NAMALWA (cell line): ENCODE measurements at regions not wholly inside any gene's neighbourhood (a gene's known extent, or its start where the extent isn't known, plus 50 kb on each side); places are given as distances from the start of the nearest gene placed in this dataset.
A peak's percentile ranks its signal among the peaks of the same experiment; 100 is the strongest.

Source experiments
- DNase-seq: peaks from one replicate; pipeline ENCODE4 v3.0.0-alpha.2; 2015; ENCODE audit warnings: low spot score

DNA sequence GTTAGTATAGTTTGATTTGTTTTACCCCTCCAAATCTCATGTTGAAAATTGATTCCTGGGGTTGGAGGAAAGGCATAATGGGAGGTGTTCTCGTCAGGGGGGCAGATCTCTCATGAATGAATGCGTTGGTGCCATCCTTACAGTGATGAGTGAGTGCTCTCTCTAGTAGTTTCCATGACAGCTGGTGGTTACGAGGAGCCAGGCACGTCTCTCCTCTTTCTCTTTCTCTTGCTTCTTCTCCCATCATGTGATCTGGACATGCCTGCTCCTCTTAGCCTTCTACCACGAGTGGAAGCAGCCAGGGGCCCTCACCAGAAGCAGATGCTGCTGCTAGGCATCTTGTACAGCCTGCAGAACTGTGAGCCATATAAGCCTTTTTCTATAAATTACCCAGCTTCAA is 454.1 kb downstream of the EFNA5 start:
- no peak for DNase-seq

DNA sequence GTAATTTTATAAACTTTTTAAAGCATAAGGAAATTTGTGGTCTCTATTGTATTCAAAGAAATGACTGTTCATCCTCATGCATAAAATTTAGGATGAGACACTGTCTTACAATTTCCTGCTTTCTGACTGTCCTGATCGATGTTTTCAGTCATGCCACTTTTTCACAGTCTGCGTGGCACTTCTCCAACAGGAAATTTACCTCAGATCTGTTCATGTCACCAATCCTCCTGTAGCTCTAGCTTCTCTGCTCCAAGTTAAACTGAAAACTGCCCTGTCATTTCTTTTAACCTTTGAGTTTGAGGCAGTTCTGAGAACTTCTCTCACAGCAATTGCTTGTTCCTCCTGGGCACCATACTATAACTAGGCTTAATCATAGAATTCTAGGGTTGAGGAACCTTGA is 455.1 kb downstream of the EFNA5 start:
- no peak for DNase-seq

DNA sequence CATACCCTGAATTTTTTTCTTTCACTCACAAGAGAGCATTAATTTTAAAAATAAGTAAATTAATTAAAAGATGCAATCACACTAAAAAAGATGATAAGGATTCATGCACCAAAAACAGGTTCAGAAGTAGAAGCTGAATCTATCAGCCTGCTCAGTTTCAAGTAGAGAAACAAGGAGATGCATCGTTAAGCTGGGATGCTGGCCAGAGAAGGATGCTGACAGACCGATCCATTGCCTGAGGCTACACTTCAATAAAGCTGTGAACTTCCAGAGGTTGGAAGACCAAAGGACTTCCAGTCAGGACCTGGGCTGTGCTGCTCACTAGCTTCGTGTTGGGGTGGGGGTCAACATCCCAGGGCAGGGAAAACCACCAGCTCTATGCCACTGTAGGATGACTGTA is 457.7 kb downstream of the EFNA5 start:
- no peak for DNase-seq

DNA sequence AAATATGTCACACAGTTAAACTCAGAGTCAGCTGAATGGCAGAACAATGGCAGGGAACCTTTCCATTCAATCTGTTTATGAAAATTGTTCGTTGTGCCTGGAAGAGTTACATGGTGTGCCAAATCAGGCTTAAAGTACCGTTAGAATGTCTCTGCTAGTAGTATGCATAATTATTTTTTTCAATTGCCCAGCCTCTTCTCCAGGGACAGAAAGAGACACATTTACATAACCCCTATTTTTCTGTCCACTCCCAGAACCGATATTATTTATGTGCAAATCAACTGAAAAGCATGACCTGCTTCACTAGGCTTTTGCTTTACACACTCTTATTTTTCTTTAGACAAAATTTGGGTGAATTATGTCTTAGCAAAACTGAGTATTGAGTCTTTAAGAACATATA is 459.1 kb downstream of the EFNA5 start:
- DNase-seq, result no peak

DNA sequence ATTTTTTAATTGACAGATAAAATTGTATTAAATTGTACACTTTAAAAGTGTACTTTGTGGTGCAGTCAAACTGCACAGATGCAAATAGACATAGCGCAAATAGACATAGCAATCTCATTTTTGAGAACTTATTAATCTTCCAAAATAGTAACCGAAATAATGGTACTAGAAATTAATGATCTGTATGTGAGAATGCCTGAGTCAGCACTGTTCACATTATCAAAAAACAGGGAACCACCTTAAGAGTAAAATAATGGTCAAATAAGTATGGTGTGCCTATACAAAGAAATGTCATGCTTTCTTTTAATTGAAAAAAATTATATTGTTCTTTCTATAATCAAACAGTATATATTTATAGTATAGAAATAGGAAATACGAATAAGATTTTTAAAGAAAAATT is 461.9 kb downstream of the EFNA5 start:
- DNase-seq, result no peak

DNA sequence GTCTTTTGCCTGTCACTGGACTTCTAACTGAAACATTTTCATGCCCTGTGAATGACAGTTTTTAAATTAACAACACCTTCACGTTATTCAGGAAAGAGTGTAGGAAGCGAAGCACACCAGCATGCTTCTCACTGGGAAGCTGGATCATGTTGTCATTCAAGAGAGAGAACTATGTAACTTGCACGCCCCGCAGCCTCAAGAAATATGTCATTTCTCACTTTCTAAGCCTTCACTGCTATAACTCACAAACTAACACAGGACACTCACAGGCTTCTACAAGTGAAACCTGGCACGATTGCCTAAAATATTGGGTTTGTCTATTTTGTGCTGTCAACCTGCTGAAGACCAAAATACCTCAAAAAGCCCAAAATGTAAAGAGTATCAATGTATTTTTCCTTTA is 466.3 kb downstream of the EFNA5 start:
- DNase-seq, result no peak

DNA sequence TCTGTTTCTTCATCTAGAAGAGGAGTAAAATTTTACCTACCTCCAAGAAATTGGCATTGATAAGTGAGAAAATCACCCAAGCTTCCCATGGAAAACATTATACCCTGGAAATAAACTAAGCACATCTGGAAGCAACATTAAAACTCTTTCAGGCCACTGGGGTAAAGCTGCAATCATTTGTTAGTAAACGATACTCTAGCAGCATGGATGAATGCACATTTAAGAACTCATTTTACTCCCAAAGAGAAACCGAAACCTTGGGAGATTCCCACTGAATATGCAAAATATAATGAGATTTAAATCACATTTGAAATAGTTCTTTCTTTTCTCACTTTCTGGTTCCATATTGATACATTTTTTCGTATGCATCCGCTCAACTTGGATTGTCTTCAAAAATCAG is 467.5 kb downstream of the EFNA5 start:
- no peak for DNase-seq

DNA sequence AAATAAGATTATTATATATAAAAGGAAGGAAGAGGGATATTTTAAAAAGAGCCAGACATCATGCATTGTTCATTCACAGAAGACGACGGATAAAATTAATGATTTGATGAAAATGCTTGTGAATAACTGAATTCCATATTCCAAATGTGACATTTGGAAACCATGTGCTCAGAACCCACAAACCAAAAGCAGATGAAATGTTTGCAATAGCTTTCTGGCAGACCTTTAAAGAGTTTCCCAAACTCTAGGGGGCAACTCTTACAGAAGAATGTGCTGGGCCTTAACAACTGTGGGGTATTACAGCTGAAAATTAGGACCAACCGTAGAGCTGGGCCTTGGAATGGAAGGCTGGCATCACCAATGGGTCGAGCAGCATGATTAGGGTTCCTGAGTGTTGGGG is 471.0 kb downstream of the EFNA5 start:
- DNase-seq, result no peak

DNA sequence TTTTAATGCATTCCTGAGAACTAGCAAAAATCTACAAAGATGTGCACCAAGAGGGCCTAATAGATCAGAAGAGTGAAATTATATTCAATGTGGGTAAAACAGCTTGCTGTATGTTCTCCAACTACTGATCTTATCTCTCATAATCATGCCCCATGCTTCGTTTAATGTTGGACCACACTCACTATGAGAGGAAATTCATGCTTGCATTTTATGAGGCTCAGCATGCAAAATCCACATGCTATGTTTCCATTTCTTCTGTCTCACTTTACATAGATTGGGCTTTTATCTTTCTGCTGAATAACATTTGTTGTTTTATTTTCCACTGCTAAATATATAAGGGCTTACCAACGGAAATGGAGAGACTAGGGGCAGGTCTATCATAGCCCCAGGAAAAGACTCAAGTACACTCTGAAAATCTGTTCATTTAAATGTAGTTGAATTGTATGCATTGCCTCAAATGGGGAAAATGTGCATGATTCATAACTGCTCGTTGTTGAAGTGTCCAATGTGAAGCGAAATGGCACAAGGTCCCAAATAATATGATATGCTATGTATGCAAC is 474.2 kb downstream of the EFNA5 start:
- no peak for DNase-seq

DNA sequence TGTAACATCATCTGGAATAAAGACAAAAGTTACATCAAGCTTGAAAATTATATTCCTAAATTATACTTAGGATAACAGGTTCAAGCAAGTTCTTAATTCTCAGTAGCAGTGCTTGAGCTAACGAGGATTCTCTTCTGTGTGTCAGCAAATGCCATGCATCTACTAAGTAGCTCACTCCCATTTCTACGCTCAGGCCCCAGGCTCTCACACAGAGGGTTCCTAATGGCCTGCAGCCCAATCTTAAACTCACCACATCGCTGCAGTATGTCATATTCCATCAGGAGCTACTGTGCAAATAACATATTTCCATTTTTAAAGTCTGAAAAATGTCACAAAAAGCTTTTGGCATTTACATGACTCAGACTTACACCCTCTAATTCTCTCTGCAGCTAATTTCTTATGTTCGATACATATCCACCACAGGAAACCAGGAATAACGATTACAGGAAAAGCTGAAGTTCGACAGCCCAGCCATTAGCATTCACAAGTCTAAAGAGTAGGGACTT is 474.8 kb downstream of the EFNA5 start:
- DNase-seq, result no peak

DNA sequence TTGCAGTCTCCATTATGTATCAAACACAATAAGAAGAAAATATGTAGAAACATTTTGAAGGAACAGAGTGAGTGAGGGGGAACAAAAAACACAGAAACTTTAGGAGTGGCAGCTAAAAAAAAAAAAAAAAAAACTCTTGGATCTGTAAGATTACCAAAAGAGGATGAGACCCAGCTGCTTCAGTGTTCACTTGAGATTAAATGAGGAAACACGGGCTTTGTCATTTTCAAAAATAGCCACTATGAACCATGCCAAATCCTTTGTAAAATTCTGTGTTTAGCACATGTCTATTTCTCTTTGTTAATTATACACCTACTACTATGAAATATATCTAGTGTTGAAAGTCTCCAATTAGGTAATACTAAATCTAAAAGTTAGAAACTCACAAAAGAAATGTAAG is 485.9 kb downstream of the EFNA5 start:
- no peak for DNase-seq

DNA sequence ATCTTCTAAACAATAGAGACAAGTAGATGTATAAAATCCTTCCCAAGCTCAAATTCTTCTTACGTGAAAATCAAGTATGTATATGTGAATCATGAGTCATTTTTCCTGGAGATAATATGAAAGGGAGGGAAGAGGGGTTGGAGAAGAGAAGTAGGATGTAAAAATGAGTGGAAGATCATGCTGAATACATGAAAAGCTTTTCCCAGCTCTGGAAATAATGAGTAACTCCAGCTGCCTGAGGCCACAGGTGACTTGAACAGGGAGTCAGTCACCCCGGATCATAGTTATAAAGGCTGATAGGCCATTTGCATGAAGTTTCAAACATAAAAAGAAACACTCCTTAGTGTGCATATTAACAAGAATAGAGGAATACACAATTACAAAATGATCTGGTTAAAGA is 486.7 kb downstream of the EFNA5 start:
- DNase-seq, result no peak

DNA sequence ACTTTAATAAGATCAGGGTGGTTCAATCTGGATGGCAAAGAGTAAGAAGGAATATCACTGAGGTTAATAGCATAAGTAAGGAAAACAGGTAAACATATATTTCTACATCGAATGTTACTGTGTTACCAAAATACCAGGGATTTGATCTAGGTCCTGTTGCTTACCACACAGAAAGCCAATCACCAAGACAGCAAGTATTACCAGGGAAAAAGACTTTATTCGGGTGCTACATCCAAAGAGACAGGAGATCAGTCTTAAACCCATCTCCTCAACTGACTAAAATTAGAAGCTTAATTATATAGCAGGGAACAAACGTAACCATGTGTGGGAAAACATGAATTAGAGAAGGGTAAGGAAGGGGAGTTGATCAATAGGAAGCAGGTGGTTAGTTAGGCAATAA is 500.1 kb downstream of the EFNA5 start:
- no peak for DNase-seq

DNA sequence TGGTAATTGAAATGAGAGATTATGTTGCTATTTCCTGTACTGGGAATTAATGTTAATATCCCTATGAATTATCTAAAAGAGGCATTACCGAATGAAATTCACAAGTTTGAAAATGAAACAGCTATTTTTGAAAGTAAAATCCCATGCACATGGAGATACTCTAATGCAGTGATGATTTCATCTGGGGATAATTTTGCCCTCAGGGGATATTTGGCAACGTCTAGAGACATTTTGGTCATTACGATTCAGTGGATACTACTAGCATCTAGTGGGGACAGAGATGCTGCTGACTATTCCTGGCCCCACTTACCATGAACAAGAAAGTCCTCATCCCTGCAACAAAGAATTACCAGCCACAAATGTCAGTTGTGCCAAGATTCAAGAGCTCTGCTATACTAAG is 500.9 kb downstream of the EFNA5 start:
- no peak for DNase-seq

DNA sequence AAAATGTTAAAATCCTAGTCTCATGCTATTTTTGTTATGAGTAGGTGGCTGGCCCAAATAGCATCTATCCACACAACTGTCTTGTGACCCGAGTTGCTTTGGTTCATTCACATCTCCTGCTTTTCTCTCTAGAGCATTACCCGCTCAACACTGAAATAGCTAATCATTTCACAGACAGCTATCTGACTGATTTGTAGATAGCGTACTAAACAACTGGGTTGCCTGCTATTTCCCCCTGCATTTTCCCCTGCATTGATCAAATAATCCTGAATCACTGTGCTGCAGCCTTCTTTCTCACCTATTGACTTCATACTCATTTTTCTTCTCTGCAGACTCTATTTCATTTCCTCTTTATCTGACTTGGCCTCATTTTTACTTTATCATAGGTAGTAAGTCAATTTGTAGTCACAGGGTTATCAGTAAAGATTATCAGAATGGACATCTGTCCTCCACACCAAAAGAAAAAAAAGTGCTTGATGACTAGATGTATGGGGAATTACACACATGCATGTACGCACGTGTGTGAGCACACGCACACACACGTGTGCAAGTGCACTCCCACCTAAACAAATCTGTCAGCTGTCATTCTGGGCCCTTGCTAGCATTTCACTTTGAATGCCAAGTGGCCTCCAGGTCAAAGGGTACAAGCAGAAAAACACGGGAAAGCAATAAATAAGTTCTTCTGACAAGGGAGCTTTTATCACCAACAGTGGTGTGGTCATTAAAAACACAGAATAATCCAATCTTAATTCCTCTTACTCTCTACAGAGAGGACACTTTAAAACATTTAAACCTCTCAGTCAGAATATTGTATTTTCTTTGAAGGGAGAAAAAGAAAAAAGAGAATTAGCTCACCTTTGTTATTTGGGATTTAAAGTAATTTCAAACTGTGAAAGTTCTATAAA is 501.6 kb downstream of the EFNA5 start:
- no peak for DNase-seq

DNA sequence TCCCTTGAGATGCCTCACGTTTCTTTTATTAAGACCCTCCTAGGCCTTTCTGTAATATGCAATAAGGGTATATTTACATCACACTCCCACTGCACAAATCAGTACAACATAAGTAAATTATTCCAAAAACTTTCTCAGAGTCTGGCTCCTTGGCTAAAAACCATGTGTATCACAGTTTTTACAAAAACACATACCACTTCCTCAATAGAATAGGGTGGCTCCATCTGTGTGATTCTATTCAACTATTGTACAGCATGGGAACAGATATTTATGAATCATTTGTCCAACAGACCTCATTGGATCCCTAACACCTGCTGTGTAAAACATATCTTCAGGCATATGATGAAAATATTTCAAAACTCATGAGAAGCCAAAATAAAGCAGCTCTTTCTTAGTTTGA is 502.7 kb downstream of the EFNA5 start:
- DNase-seq, result no peak

DNA sequence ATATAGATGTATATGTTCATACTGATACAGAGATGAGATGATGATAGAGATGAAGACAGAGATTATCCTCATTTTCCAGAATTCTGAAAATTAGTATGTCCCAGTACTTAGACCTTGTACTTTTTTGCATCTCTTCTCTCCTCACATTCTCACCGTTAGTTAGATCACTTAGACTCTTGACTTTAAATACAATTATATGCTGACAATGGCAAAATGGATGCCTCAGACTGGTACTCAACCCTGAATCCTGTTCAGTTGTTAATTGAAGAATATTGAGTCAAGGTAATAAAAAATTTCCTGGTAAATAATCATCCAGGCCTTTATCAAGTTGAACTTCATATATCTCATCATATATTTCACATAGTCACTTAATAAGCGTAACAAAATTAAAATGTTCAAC is 505.4 kb downstream of the EFNA5 start:
- DNase-seq, result no peak

DNA sequence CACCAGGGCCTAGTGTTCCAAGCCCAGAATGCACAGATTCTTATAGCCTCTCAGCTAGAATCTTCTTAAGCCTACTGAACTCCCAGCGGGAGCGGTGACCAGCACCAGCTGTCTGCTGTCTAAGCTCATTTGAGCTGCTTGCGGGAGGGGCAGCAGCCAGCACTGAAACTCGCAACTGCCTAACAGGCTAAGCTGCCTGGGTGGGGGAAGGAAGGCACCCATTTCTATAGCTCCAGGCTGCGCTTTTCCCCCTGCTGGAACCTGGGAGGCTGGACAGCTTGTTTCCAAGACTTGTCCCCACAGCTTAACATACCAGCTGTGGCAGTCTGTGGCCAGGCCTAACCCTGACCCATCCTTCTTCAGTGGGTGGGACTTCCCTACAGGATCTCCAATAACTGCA is 512.9 kb downstream of the EFNA5 start:
- no peak for DNase-seq

DNA sequence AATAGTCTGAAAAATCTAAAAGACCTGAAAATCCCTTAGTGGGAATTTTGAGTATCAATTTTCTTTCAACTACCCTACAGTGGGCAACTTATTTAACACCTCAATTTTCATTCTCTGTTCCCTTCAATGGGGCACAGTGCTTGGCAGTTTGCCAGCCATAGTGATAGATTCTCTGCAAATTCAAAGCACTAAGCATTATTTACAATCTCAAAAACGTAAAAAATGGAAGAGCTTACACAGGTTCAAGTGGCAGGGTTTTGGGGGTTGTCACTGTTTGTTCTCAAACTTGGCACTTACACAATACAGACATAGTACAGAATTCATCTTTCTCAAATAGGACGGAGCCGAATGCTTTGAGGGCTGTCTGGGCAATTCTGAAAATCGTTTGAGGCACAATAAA is 515.0 kb downstream of the EFNA5 start:
- DNase-seq, result no peak

DNA sequence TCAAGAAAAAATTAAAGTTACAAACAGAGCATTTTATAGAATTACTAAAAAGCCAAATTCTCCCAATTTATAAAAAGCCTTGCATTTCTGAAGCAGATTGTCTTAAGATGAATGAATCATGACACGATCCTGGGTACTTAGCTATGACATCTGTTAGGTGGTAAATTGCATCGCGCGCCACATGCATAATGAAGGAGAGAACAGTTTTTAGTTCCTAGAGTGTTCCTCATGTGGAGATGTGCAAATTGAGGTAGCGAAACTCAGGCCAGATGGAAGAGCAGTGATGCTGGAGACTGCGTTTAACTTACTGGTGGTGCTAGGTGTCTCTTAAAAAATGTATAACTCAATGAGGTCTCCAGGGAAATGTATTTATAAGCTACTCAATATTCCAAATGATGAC is 516.1 kb downstream of the EFNA5 start:
- DNase-seq, result peak; percentile 6

DNA sequence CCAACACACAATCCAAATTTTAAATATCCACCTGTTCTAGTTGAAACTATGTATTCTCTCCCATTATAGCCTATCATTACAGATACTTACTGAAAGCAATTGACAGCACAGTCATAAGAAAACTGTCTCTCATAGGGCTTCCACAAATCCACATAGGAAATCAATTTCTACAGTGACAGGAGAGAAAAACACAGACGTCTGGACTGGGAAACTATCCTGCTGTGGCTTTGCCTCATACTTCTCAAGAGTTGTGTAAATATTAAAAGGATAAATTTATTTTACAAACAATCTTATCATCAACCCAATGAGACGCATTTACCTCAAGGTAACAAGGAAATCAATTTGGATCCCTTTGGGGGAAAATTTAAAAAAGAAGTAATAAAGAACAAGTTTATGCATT is 517.5 kb downstream of the EFNA5 start:
- DNase-seq, result no peak

DNA sequence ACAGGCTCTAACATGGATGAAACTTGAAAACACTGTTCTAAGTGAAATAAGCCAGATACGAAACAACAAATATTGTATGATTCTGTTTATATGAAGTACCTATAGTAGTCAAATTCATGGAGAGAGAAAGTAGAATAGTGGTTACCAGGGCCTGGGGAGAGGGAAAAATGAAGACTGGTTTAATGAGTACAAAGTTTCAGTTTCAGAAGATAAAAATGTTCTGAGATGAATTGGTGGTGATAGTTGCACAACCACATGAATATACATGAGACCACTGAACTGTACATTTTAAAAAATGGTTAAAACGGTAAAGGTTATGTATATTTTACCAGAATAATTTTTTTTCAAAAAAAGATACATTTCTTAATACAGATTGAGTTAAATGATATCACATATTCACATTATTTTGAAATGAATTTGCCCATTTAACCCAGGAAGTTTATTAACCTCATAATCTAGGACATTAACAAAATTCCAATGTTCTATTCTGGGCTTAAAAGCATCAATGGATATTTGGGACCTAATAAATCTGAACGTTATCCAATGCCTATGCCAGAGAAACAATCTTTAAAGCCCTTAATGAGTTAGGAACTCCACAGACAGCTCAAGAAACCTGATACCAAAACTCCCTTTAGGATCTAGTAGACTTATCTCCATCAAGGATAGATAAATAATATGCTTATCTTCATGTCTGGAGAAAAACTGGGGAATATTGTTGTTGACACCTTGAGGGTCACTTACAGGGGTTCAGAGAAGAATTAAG is 521.3 kb downstream of the EFNA5 start:
- peak; percentile 18 for DNase-seq

DNA sequence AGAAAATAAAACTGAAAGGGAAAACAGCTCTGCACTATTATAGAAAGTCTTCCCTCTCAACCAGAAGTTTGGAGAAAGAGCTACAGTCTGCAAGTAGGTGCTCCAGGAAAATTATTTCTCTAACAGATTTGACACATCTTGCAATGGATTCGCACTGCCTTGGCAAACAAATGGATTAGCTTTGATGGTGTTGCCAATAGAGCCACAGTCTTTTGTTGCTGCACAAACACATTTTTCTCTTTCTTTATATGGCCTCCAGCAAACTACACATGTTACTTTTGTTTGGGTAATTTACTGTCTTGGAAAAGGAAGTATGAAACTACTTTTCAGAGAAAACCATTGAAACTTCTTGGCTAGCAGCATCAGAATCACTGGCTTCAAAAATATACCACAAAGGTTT is 523.1 kb downstream of the EFNA5 start:
- no peak for DNase-seq
